Kasumi-1 (cell line): ENCODE measurements at regions not wholly inside any gene's neighbourhood (a gene's known extent, or its start where the extent isn't known, plus 50 kb on each side); places are given as distances from the start of the nearest gene placed in this dataset.
"Not testable (repeated sequence)": the region's sequence is repeated elsewhere in the genome, so short reads cannot be mapped to it uniquely, and the experiment has no call there.

Experiments
- DNase-seq, 2 experiments: peaks; one replicate each; lab custom pipeline; 2025; lab: John Stamatoyannopoulos, UW

- DNase-seq = not testable (repeated sequence)
Measured at GRCh38 chr2:138315619-138316018, 186.0 kb upstream of the SPOPL start.

GRCh38 chr2:138319616-138320015 lies 182.0 kb upstream of the SPOPL start:
- no peak for DNase-seq

- no peak for DNase-seq
Measured at GRCh38 chr2:138321458-138321857, 180.1 kb upstream of the SPOPL start.

GRCh38 chr2:138323382-138324067 lies 178.0 kb upstream of the SPOPL start:
- DNase-seq = no peak

GRCh38 chr2:138324068-138324771 lies 177.3 kb upstream of the SPOPL start:
- no peak for DNase-seq

GRCh38 chr2:138327967-138328366 lies 173.6 kb upstream of the SPOPL start:
- no peak for DNase-seq

GRCh38 chr2:138329162-138329561 lies 172.4 kb upstream of the SPOPL start:
- DNase-seq = no peak

GRCh38 chr2:138329591-138329990 lies 172.0 kb upstream of the SPOPL start:
- no peak for DNase-seq

- no peak for DNase-seq
Measured at GRCh38 chr2:138333121-138333520, 168.4 kb upstream of the SPOPL start.

GRCh38 chr2:138333677-138334076 lies 167.9 kb upstream of the SPOPL start:
- no peak for DNase-seq

- no peak for DNase-seq
Measured at GRCh38 chr2:138334323-138334722, 167.2 kb upstream of the SPOPL start.

GRCh38 chr2:138335036-138335435 lies 166.5 kb upstream of the SPOPL start:
- DNase-seq = no peak

- no peak for DNase-seq
Measured at GRCh38 chr2:138336146-138336545, 165.4 kb upstream of the SPOPL start.

GRCh38 chr2:138355244-138355643 lies 146.3 kb upstream of the SPOPL start:
- DNase-seq = no peak

GRCh38 chr2:138356178-138356577 lies 145.4 kb upstream of the SPOPL start:
- DNase-seq = no peak

- DNase-seq = no peak
Measured at GRCh38 chr2:138359532-138359931, 142.0 kb upstream of the SPOPL start.

GRCh38 chr2:138364554-138365162 lies 136.9 kb upstream of the SPOPL start:
- no peak for DNase-seq

GRCh38 chr2:138365581-138365980 lies 136.0 kb upstream of the SPOPL start:
- DNase-seq = no peak

GRCh38 chr2:138369856-138370255 lies 131.7 kb upstream of the SPOPL start:
- no peak for DNase-seq

- peak; percentile 83 to 91 for DNase-seq
Measured at GRCh38 chr2:138373993-138374408, 127.6 kb upstream of the SPOPL start.

GRCh38 chr2:138381373-138381772 lies 120.2 kb upstream of the SPOPL start:
- no peak for DNase-seq

- DNase-seq = no peak
Measured at GRCh38 chr2:138382672-138383071, 118.9 kb upstream of the SPOPL start.

- DNase-seq = not testable (repeated sequence)
Measured at GRCh38 chr2:138386191-138386590, 115.4 kb upstream of the SPOPL start.
